Thyroid gland (tissue), 4 donors: ENCODE measurements at regions not wholly inside any gene's neighbourhood (a gene's known extent, or its start where the extent isn't known, plus 50 kb on each side); places are given as distances from the start of the nearest gene placed in this dataset.

Source experiments
- DNase-seq, 2 donors: peaks; one replicate each; pipeline ENCODE4 v3.0.0-alpha.2; 2019
- H3K27ac ChIP-seq, 3 donors: fragments of 200-600 bp; sonication (generic); 1 replicate in 2 of 3; 2 replicates in 1 of 3; pipeline ENCODE4 v1.5.1; 2016 to 2019; ENCODE audit warnings: mild to moderate bottlenecking in 1 of 3, moderate library complexity in 1 of 3
- H3K27me3 ChIP-seq: fragments of 200-600 bp; sonication (generic); one replicate; pipeline ENCODE4 v1.5.1; 2019
- H3K36me3 ChIP-seq, 2 donors: fragments of 200-600 bp; sonication (generic); one replicate each; pipeline ENCODE4 v1.5.1; 2016 to 2019
- H3K4me1 ChIP-seq, 2 donors: fragments of 200-600 bp; sonication (generic); one replicate each; pipeline ENCODE4 v1.5.1; 2017 to 2019
- H3K4me3 ChIP-seq, 3 donors: fragments of 200-600 bp; sonication (generic); replicated peaks in 1 of 3; 1 replicate in 2 of 3; 2 replicates in 1 of 3; pipeline ENCODE4 v1.5.1; 2016; ENCODE audit warnings: mild to moderate bottlenecking in 1 of 3
- H3K9me3 ChIP-seq: fragments of 200-600 bp; sonication (generic); one replicate; pipeline ENCODE4 v1.5.1; 2017
- POLR2A ChIP-seq, 2 donors: fragments of 450-650 bp; IDR thresholded peaks; one replicate each; pipeline ENCODE4 v1.6.1; 2017; ENCODE audit warnings: antibody characterized with exemption in 2 of 2, mild to moderate bottlenecking in 2 of 2, moderate library complexity in 1 of 2
- WGBS, 2 donors: methylation state at CpG; one replicate each; pipeline ENCODE4 v1.1.5; 2017; 5-methylcytosine and 5-hydroxymethylcytosine counted together
- intact Hi-C: fragments of 100-400 bp; cut with DNase I; formaldehyde crosslinking; loops from one replicate; pipeline ENCODE4 v1.15.1; 2023
- TF ChIP-seq, protein P1 (sequence below), 6 experiments: fragments of 200-600 bp in 3 of 6; fragments of 450-650 bp in 3 of 6; sonication (generic) in 3 of 6; IDR thresholded peaks; one replicate each; pipeline ENCODE4 v1.5.1; 2016 to 2019; ENCODE audit warnings: antibody characterized with exemption in 6 of 6, mild to moderate bottlenecking in 2 of 6, inconsistent platforms in 1 of 6, moderate library complexity in 1 of 6

DNA sequence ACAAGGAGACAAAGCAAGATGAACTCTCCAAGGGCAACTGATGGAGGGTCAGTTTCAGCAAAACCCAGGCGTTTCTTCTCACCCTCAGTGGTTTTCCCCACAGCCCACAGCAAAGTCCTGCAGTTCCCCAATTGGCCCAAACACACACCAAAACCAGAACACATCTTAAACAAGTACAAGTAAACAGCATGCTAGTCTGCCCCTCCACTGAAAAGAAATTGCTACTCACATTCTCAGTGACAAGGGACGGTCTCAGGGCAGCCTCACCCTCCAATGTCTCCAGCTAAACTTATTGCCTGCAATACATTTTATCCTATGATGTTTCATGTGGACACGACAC is 300.6 kb upstream of the IRX3 start:
- Histone ChIP-seq H3K27ac (no peak overlapping the region), H3K36me3 (no peaks in the 10 kb centered on the region), H3K4me3 (no peak overlapping the region), H3K9me3 (no peaks in the 10 kb centered on the region), H3K4me1 (peaks cover 3 to 5% of the 10 kb centered on the region in 2 donors), H3K27me3 (no peaks in the 10 kb centered on the region)
- intact Hi-C loops, result no loop called here
- no peak for DNase-seq
- TF ChIP-seq, protein P1, sequence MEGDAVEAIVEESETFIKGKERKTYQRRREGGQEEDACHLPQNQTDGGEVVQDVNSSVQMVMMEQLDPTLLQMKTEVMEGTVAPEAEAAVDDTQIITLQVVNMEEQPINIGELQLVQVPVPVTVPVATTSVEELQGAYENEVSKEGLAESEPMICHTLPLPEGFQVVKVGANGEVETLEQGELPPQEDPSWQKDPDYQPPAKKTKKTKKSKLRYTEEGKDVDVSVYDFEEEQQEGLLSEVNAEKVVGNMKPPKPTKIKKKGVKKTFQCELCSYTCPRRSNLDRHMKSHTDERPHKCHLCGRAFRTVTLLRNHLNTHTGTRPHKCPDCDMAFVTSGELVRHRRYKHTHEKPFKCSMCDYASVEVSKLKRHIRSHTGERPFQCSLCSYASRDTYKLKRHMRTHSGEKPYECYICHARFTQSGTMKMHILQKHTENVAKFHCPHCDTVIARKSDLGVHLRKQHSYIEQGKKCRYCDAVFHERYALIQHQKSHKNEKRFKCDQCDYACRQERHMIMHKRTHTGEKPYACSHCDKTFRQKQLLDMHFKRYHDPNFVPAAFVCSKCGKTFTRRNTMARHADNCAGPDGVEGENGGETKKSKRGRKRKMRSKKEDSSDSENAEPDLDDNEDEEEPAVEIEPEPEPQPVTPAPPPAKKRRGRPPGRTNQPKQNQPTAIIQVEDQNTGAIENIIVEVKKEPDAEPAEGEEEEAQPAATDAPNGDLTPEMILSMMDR (IDR thresholded peaks at IDR 0.05), result no peak
- TF ChIP-seq POLR2A (IDR thresholded peaks at IDR 0.05), result no peak
- 52 to 89% methylated on average over 2 to 3 of the region's 3 CpGs for WGBS, 2 donors

DNA sequence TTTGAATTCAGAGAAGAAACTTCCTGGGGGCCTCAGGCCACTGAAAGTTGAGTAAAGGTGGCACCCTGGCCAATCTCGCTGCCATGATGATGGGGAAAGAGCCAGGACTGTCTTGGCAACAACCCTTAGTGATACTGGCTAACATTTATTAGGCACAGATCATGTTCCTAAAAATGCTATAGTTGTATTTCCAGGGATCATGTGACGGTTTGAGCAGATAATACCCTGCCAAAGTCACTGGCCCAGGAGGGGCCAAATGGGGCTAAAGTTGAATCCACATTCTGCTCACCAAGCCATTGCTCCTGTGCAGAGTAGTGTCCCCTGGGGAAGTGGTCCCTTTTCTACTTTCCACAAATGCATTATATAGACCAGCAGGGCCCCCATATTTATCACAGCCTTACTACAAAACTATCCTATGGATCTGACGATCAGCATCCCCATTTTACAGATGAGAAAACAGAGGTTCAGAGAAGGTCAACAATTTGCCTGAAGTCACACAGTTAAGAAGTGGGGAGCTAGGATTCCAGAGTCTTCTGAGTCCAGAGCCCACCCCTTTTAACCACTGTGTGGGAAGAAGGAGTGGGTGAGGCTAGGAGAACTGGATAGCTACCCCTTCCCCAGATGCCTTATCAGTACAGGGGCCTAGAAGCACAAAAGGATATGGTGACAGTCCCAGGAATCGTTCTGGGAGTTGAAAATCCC is 300.0 kb upstream of the IRX3 start:
- H3K27me3 ChIP-seq, result no peaks in the 10 kb centered on the region
- no peak overlapping the region for H3K4me3 ChIP-seq
- H3K36me3 ChIP-seq, result no peaks in the 10 kb centered on the region
- DNase-seq, result no peak
- WGBS, 2 donors, result 72 to 91% methylated on average over 4 of the region's 4 CpGs
- TF ChIP-seq, protein P1 (IDR thresholded peaks at IDR 0.05), result no peak
- no peak for TF ChIP-seq POLR2A (IDR thresholded peaks at IDR 0.05)
- H3K4me1 ChIP-seq, result peaks cover 5% of the 10 kb centered on the region in 2 donors
- no peak overlapping the region for H3K27ac ChIP-seq
- intact Hi-C loops, result no loop called here
- H3K9me3 ChIP-seq, result no peaks in the 10 kb centered on the region

DNA sequence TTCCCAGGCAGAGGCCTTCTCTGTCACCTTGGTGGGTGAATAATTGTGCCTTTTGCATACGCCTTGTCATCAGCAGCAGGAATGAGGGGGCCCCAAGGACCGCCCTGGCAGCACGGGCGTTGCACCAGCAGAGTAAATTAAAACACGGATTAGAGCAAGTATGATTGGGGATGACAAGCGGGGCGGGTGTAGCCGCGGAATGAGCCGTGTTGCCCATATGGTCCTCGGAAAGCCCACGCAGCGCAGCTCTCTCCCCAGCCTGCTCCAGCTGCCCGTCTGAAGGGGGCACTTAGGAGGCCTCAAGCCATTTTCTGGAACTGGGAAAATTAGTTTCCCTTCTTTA is 299.4 kb upstream of the IRX3 start:
- H3K4me3 ChIP-seq, result no peak overlapping the region
- no peak overlapping the region for H3K27ac ChIP-seq
- no peaks in the 10 kb centered on the region for H3K27me3 ChIP-seq
- peaks cover 5% of the 10 kb centered on the region in 2 donors for H3K4me1 ChIP-seq
- no peak for TF ChIP-seq POLR2A (IDR thresholded peaks at IDR 0.05)
- TF ChIP-seq, protein P1 (IDR thresholded peaks at IDR 0.05), result no peak
- intact Hi-C loops, result no loop called here
- H3K36me3 ChIP-seq, result no peaks in the 10 kb centered on the region
- no peaks in the 10 kb centered on the region for H3K9me3 ChIP-seq
- WGBS, 2 donors, result 77 to 79% methylated on average over 14 of the region's 14 CpGs
- no peak for DNase-seq

DNA sequence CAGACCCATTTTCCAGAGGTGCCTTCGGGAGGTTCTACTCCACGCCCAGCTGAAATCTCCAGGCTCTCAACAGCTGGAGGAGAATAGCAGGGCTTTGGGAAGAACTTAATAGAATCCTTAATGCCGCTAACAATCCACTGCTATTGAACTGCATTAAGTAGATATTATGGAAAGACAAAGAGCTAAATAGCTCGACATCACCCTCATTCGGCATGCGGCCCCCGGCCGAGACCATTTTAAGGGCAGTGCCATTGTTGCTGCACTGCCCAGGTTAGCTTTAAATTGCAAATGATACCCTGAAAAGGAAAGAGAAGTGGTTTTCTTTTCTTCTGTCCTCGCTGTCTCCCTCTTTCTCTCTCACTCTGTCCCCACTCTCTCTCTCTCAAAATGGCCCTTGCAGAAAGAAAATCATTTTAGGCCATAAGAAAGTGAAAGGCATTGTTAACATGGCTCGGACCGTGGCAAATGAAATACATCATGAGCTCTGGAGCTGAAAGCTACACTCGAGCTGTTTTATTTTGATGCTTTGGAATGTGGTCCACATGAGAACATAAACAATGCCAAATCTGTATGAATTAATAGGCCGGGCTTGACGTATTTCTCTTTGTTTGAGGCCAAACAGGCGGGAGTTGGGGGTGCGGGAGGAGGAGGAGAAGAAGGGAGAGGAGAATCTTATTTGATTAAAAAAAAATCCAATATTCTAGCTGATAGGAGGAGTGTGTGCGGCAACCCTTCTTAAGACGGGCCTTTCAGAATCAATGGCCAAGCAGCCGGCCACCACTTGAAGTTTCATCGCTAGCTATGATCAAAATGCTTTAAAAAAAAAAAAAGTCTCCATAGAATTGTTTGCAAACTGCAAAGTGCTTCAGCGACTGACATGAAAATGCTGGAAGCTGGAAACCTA is 298.8 kb upstream of the IRX3 start:
- Histone ChIP-seq H3K4me1 (peaks cover 5% of the 10 kb centered on the region in 2 donors), H3K4me3 (no peak overlapping the region), H3K36me3 (no peaks in the 10 kb centered on the region), H3K27me3 (no peaks in the 10 kb centered on the region), H3K9me3 (no peaks in the 10 kb centered on the region), H3K27ac (no peak overlapping the region)
- intact Hi-C loops, result no loop called here
- 77 to 80% methylated on average over 21 of the region's 21 CpGs for WGBS, 2 donors
- no peak for TF ChIP-seq POLR2A (IDR thresholded peaks at IDR 0.05)
- TF ChIP-seq, protein P1 (IDR thresholded peaks at IDR 0.05), result no peak
- no peak for DNase-seq

DNA sequence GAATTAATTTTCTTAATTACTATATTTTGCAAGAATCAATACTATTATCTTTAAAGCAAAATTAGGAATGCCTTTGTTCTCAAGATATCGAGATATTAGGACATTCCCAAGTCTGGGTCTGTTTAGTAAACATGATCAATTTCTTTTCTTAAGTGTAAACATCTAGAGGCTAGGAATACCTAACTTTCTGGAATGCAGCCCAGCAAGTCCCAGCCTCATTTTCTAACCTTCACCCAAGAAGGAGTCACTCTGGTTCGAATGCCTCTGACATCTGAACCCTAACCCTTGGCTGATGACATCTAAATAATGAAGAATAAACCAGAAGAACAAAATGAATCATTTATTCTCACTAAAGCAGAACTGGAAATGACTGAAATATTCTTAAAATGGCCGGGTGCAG is 297.5 kb upstream of the IRX3 start:
- intact Hi-C loops, result no loop called here
- TF ChIP-seq, protein P1 (IDR thresholded peaks at IDR 0.05), result no peak
- TF ChIP-seq POLR2A (IDR thresholded peaks at IDR 0.05), result no peak
- no peak overlapping the region for H3K27ac ChIP-seq
- DNase-seq, result no peak
- H3K4me1 ChIP-seq, result peaks cover 5% of the 10 kb centered on the region in 2 donors
- no peaks in the 10 kb centered on the region for H3K36me3 ChIP-seq
- H3K4me3 ChIP-seq, result no peak overlapping the region
- WGBS, 2 donors, result 81 to 88% methylated on average over 3 of the region's 3 CpGs
- no peaks in the 10 kb centered on the region for H3K27me3 ChIP-seq
- H3K9me3 ChIP-seq, result no peaks in the 10 kb centered on the region
